GM18861 (cell line): ENCODE measurements at regions not wholly inside any gene's neighbourhood (a gene's known extent, or its start where the extent isn't known, plus 50 kb on each side); places are given as distances from the start of the nearest gene placed in this dataset.

Experiments
- ATAC-seq: cut with Tn5 transposase; IDR thresholded peaks from one replicate; pipeline ENCODE4 v1.9.1; 2021; ENCODE audit not compliant: unreplicated experiment

- ATAC-seq, result no peak
Observed at GRCh38 chr12:89108265-89108664, 244.0 kb downstream of the DUSP6 start.

GRCh38 chr12:89106950-89107349 is 245.4 kb downstream of the DUSP6 start:
- ATAC-seq, result no peak

GRCh38 chr12:89105243-89105642 is 247.1 kb downstream of the DUSP6 start:
- no peak for ATAC-seq

- ATAC-seq, result no peak
Observed at GRCh38 chr12:89103831-89104230, 248.5 kb downstream of the DUSP6 start.

- no peak for ATAC-seq
Observed at GRCh38 chr12:89101440-89101839, 250.9 kb downstream of the DUSP6 start.

GRCh38 chr12:89098441-89099112 is 253.7 kb downstream of the DUSP6 start:
- no peak for ATAC-seq

- no peak for ATAC-seq
Observed at GRCh38 chr12:89092297-89092696, 260.0 kb downstream of the DUSP6 start.

- no peak for ATAC-seq
Observed at GRCh38 chr12:89091293-89091841, 260.9 kb downstream of the DUSP6 start.

GRCh38 chr12:89089264-89089663 is 263.0 kb downstream of the DUSP6 start:
- ATAC-seq, result no peak

- ATAC-seq, result no peak
Observed at GRCh38 chr12:89087876-89088275, 264.4 kb downstream of the DUSP6 start.

- ATAC-seq, result no peak
Observed at GRCh38 chr12:89087149-89087825, 265.0 kb downstream of the DUSP6 start.

GRCh38 chr12:89085421-89085820 is 266.9 kb downstream of the DUSP6 start:
- no peak for ATAC-seq

GRCh38 chr12:89084751-89085150 is 267.6 kb downstream of the DUSP6 start:
- no peak for ATAC-seq

GRCh38 chr12:89083491-89083890 is 268.8 kb downstream of the DUSP6 start:
- ATAC-seq, result no peak

- no peak for ATAC-seq
Observed at GRCh38 chr12:89082370-89082753, 269.9 kb downstream of the DUSP6 start.

- ATAC-seq, result no peak
Observed at GRCh38 chr12:89081719-89082369, 270.5 kb downstream of the DUSP6 start.

GRCh38 chr12:89080793-89081465 is 271.4 kb downstream of the DUSP6 start:
- no peak for ATAC-seq

- no peak for ATAC-seq
Observed at GRCh38 chr12:89075880-89076540, 276.3 kb downstream of the DUSP6 start.

GRCh38 chr12:89073659-89074058 is 278.6 kb downstream of the DUSP6 start:
- no peak for ATAC-seq

- ATAC-seq, result no peak
Observed at GRCh38 chr12:89073027-89073398, 279.3 kb downstream of the DUSP6 start.
